Left ventricle myocardium inferior (tissue), 1 donor: ENCODE measurements at regions not wholly inside any gene's neighbourhood (a gene's known extent, or its start where the extent isn't known, plus 50 kb on each side); places are given as distances from the start of the nearest gene placed in this dataset.
"Not testable (repeated sequence)": the region's sequence is repeated elsewhere in the genome, so short reads cannot be mapped to it uniquely, and the experiment has no call there.

ENCODE experiments used
- DNase-seq: peaks from one replicate; pipeline ENCODE4 v3.0.0-alpha.2; 2020
- H3K27ac ChIP-seq: fragments of 200-600 bp; replicated peaks from 2 replicates; pipeline ENCODE4 v1.8.0; 2021
- H3K27me3 ChIP-seq: fragments of 200-600 bp; 2 replicates; pipeline ENCODE4 v1.8.0; 2021; ENCODE audit warnings: low read depth
- H3K36me3 ChIP-seq: fragments of 200-600 bp; 2 replicates; pipeline ENCODE4 v1.8.0; 2021
- H3K4me1 ChIP-seq: fragments of 200-600 bp; 2 replicates; pipeline ENCODE4 v1.8.0; 2021
- H3K4me3 ChIP-seq: fragments of 200-600 bp; 2 replicates; pipeline ENCODE4 v1.8.0; 2021; ENCODE audit warnings: mild to moderate bottlenecking, moderate library complexity
- H3K9me3 ChIP-seq: fragments of 200-600 bp; replicated peaks from 2 replicates; pipeline ENCODE4 v1.8.0; 2021
- CTCF ChIP-seq: fragments of 200-600 bp; IDR thresholded peaks from 2 replicates; pipeline ENCODE4 v1.8.0; 2021; ENCODE audit warnings: antibody characterized with exemption, mild to moderate bottlenecking, borderline replicate concordance
- intact Hi-C: fragments of 100-400 bp; cut with micrococcal nuclease; formaldehyde crosslinking; loops from one replicate; pipeline ENCODE4 v1.11.0; 2022
- donor health status: DM: no; HTN: yes; CAD: no; lungs with severe emphysema.

DNA sequence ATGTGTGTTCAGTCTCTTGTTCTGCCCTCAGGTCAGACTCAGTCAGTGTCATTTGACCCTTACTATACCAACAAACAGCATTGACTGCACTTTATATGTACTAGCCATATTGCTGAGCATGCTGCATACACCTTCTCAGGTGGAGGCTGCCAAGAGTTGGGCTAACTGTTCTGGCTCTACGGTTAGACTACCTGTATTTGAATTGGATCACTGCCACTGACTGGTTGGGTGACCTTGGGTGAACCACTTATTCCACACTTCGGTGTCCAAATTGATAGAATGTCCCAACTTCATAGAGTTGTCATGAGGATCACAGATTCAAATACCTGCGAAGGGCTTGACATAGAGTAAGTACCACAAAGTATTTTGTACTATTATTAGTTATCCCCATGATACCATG, 91.2 kb upstream of the GPR50 start:
- Histone ChIP-seq H3K36me3 (no peaks in the 10 kb centered on the region), H3K9me3 (no peaks in the 10 kb centered on the region), H3K27me3 (peaks cover 3% of the 10 kb centered on the region), H3K4me3 (no peak overlapping the region), H3K27ac (no peak overlapping the region), H3K4me1 (no peaks in the 10 kb centered on the region)
- no peak for DNase-seq
- intact Hi-C loops = no loop called here
- TF ChIP-seq CTCF = no peak

- Histone ChIP-seq H3K27me3 (peaks cover 9% of the 10 kb centered on the region), H3K27ac (no peak overlapping the region), H3K4me3 (no peak overlapping the region), H3K4me1 (no peaks in the 10 kb centered on the region), H3K36me3 (no peaks in the 10 kb centered on the region), H3K9me3 (no peaks in the 10 kb centered on the region)
- no peak for DNase-seq
- intact Hi-C loops = no loop called here
- no peak for TF ChIP-seq CTCF
Measured at GRCh38 chrX:151088221-151088620, 88.2 kb upstream of the GPR50 start.

GRCh38 chrX:151099001-151099400, 77.4 kb upstream of the GPR50 start:
- Histone ChIP-seq H3K27me3 (no peaks in the 10 kb centered on the region), H3K9me3 (no peaks in the 10 kb centered on the region), H3K4me3 (no peak overlapping the region), H3K36me3 (no peaks in the 10 kb centered on the region), H3K27ac (no peak overlapping the region), H3K4me1 (no peaks in the 10 kb centered on the region)
- intact Hi-C loops = no loop called here
- no peak for TF ChIP-seq CTCF
- no peak for DNase-seq

- H3K4me1 ChIP-seq = no peaks in the 10 kb centered on the region
- DNase-seq = no peak
- H3K36me3 ChIP-seq = no peaks in the 10 kb centered on the region
- H3K4me3 ChIP-seq = no peak overlapping the region
- H3K27ac ChIP-seq = no peak overlapping the region
- intact Hi-C loops = no loop called here
- H3K27me3 ChIP-seq = no peaks in the 10 kb centered on the region
- no peak for TF ChIP-seq CTCF
- no peaks in the 10 kb centered on the region for H3K9me3 ChIP-seq
Measured at GRCh38 chrX:151100799-151101198, 75.6 kb upstream of the GPR50 start.

DNA sequence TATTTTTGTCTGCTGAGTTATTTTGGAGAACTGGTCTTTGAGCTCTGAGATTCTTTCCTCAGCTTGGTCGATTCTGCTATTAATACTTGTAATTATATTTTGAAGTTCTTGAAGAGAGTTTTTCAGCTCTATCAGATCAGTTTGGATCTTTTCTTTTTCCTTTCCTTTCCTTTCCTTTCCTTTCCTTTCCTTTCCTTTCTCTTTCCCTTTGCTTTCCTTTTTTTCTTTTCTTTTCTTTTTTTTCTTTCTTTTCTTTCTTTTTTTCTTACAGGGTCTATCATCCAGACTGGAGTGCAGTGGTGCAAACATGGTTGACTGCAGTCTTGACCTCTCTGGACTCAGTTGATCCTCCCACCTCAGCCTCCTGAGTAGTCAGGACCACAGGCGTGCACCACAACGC, 63.2 kb upstream of the GPR50 start:
- H3K4me1 ChIP-seq, H3K4me3 ChIP-seq, DNase-seq, H3K36me3 ChIP-seq, intact Hi-C loops, H3K27me3 ChIP-seq, H3K27ac ChIP-seq, H3K9me3 ChIP-seq: not testable (repeated sequence)
